SK-N-SH (cell line): ENCODE measurements at regions not wholly inside any gene's neighbourhood (a gene's known extent, or its start where the extent isn't known, plus 50 kb on each side); places are given as distances from the start of the nearest gene placed in this dataset.

Experiments used
- CTCF ChIA-PET: fragments of 300-600, 350-600 bp; formaldehyde crosslinking; extraction: SDS; loops from one replicate; lab custom pipeline; 2021; lab: Yijun Ruan, JAX
- POLR2A ChIA-PET: fragments of 350-600 bp; sonication (Branson Sonifier 250); formaldehyde crosslinking; extraction: SDS; loops from one replicate; lab custom pipeline; 2020; ENCODE audit warnings: antibody characterized with exemption, inconsistent platforms; lab: Yijun Ruan, JAX
- DNase-seq: peaks from one replicate; pipeline ENCODE4 v3.0.0; 2012
- H2AFZ ChIP-seq: fragments of 200-600 bp; sonication (generic); 2 replicates; pipeline ENCODE4 v1.8.1; 2016; ENCODE audit warnings: antibody characterized with exemption, mild to moderate bottlenecking, low read depth
- H3F3A ChIP-seq: fragments of 200-600 bp; sonication (generic); replicated peaks from 2 replicates; pipeline ENCODE3; 2016; ENCODE audit warnings: antibody characterized with exemption, mild to moderate bottlenecking; ENCODE audit not compliant: insufficient read depth
- H3K27ac ChIP-seq, 2 experiments: fragments of 200-500 bp in 1 of 2; fragments of 200-600 bp in 1 of 2; sonication (Bioruptor generic) in 1 of 2; sonication (generic), shearing (Covaris generic) in 1 of 2; 2 replicates each; pipeline versions ENCODE4 v1.5.1 to v1.6.1; 2014 to 2016; ENCODE audit warnings: low read depth in 2 of 2, inconsistent platforms in 1 of 2, low read length in 1 of 2, mild to moderate bottlenecking in 1 of 2, mixed read lengths in 1 of 2
- H3K27me3 ChIP-seq: fragments of 200-600 bp; sonication (generic), shearing (Covaris generic); 2 replicates; pipeline ENCODE4 v1.6.1; 2016; ENCODE audit warnings: mixed run types; ENCODE audit not compliant: insufficient read depth
- H3K36me3 ChIP-seq, 2 experiments: fragments of 200-500 bp in 1 of 2; fragments of 200-600 bp in 1 of 2; sonication (Bioruptor generic) in 1 of 2; sonication (generic) in 1 of 2; replicated peaks in 1 of 2; 2 replicates each; pipeline versions ENCODE3 to v1.5.1; 2014 to 2016; ENCODE audit warnings: low read length in 1 of 2, mild to moderate bottlenecking in 1 of 2; ENCODE audit not compliant: insufficient read depth in 2 of 2, control insufficient read depth in 1 of 2
- H3K4me1 ChIP-seq, 2 experiments: fragments of 200-500 bp in 1 of 2; fragments of 200-600 bp in 1 of 2; sonication (Bioruptor generic) in 1 of 2; sonication (generic), shearing (Covaris generic) in 1 of 2; 2 replicates each; pipeline versions ENCODE4 v1.5.1 to v1.6.1; 2014 to 2016; ENCODE audit warnings: low read depth in 1 of 2, low read length in 1 of 2, mixed run types in 1 of 2; ENCODE audit not compliant: insufficient read depth in 2 of 2, control insufficient read depth in 1 of 2
- H3K4me2 ChIP-seq: fragments of 200-600 bp; sonication (generic), shearing (Covaris generic); 2 replicates; pipeline ENCODE4 v1.6.1; 2017; ENCODE audit warnings: mixed run types
- H3K4me3 ChIP-seq, 2 experiments: fragments of 200-500 bp in 1 of 2; fragments of 200-600 bp in 1 of 2; sonication (Bioruptor generic) in 1 of 2; sonication (generic), shearing (Covaris generic) in 1 of 2; 2 replicates each; pipeline versions ENCODE4 v1.5.1 to v1.8.1; 2014 to 2016; ENCODE audit warnings: low read depth in 2 of 2, inconsistent platforms in 1 of 2, low read length in 1 of 2, mild to moderate bottlenecking in 1 of 2, mixed read lengths in 1 of 2, moderate library complexity in 1 of 2
- H3K79me2 ChIP-seq: fragments of 200-600 bp; sonication (generic); 2 replicates; pipeline ENCODE4 v1.8.1; 2017; ENCODE audit warnings: mild to moderate bottlenecking; ENCODE audit not compliant: insufficient read depth
- H3K9ac ChIP-seq: fragments of 200-600 bp; sonication (generic); 2 replicates; pipeline ENCODE4 v1.6.1; 2017; ENCODE audit warnings: mixed run types
- H3K9me2 ChIP-seq: fragments of 200-600 bp; sonication (generic); 2 replicates; pipeline ENCODE4 v1.6.1; 2017; ENCODE audit warnings: mixed run types
- H3K9me3 ChIP-seq: fragments of 200-600 bp; sonication (generic); 2 replicates; pipeline ENCODE4 v1.6.1; 2017; ENCODE audit warnings: mixed run types, mild to moderate bottlenecking, moderate library complexity
- H4K20me1 ChIP-seq: fragments of 200-600 bp; sonication (generic); 2 replicates; pipeline ENCODE4 v1.6.1; 2017; ENCODE audit warnings: mild to moderate bottlenecking, mixed run types; ENCODE audit not compliant: insufficient read depth
- EP300 ChIP-seq, 2 experiments: IDR thresholded peaks; 2 replicates each; pipeline versions ENCODE4 v1.4.0 to v1.6.1; 2012; ENCODE audit warnings: borderline replicate concordance in 1 of 2, low read depth in 1 of 2, low read length in 1 of 2
- FOSL2 ChIP-seq: IDR thresholded peaks from 2 replicates; pipeline ENCODE4 v1.4.0; 2012; ENCODE audit warnings: low read depth, mild to moderate bottlenecking, moderate library complexity, borderline replicate concordance
- FOXJ3 ChIP-seq: sonication (generic); formaldehyde crosslinking; IDR thresholded peaks from 2 replicates; pipeline ENCODE4 v1.5.1; 2020; ENCODE audit warnings: mild to moderate bottlenecking, missing genetic modification reagents
- FOXM1 ChIP-seq: IDR thresholded peaks from 2 replicates; pipeline ENCODE4 v1.4.0; 2012; ENCODE audit warnings: low read depth, mild to moderate bottlenecking
- GABPA ChIP-seq: IDR thresholded peaks from 2 replicates; pipeline ENCODE4 v1.4.0; 2012; ENCODE audit warnings: low read depth, mild to moderate bottlenecking
- GATA2 ChIP-seq: sonication (generic); formaldehyde crosslinking; IDR thresholded peaks from 2 replicates; pipeline ENCODE4 v1.5.0; 2020; ENCODE audit warnings: mild to moderate bottlenecking, missing genetic modification reagents
- NFIC ChIP-seq: IDR thresholded peaks from 2 replicates; pipeline ENCODE4 v1.4.0; 2012; ENCODE audit warnings: borderline replicate concordance
- PBX3 ChIP-seq: IDR thresholded peaks from 2 replicates; pipeline ENCODE4; 2012
- POLR2AphosphoS5 ChIP-seq: IDR thresholded peaks from 2 replicates; pipeline ENCODE4 v1.6.1; 2012; ENCODE audit warnings: low read depth, low read length
- RAD21 ChIP-seq: IDR thresholded peaks from 2 replicates; pipeline ENCODE4 v1.6.1; 2012; ENCODE audit warnings: mild to moderate bottlenecking, low read length
- REST ChIP-seq: IDR thresholded peaks from 2 replicates; pipeline ENCODE4 v1.6.1; 2012; ENCODE audit warnings: mild to moderate bottlenecking, low read depth, low read length, moderate library complexity
- RFX5 ChIP-seq: IDR thresholded peaks from 2 replicates; pipeline ENCODE4 v1.6.1; 2012; ENCODE audit warnings: mild to moderate bottlenecking, improper control_type of control experiment, low read length
- RXRA ChIP-seq: IDR thresholded peaks from 2 replicates; pipeline ENCODE4 v1.4.0; 2012; ENCODE audit warnings: low read depth, mild to moderate bottlenecking, borderline replicate concordance
- TAF1 ChIP-seq: IDR thresholded peaks from 2 replicates; pipeline ENCODE4 v1.6.1; 2012; ENCODE audit warnings: low read depth, mild to moderate bottlenecking, low read length, moderate library complexity, borderline replicate concordance
- YY1 ChIP-seq: IDR thresholded peaks from 2 replicates; pipeline ENCODE4 v1.4.0; 2012; ENCODE audit warnings: low read depth, mild to moderate bottlenecking
- WGBS: methylation state at CpG from one replicate; pipeline ENCODE4 v1.1.6; 2017; ENCODE audit warnings: low lambda C conversion rate; 5-methylcytosine and 5-hydroxymethylcytosine counted together
- TF ChIP-seq, protein P1 (sequence below): fragments of 150-350 bp; IDR thresholded peaks from 2 replicates; pipeline ENCODE4 v1.6.1; 2016; ENCODE audit warnings: mild to moderate bottlenecking, low read depth, low read length
- TF ChIP-seq, protein P2 (sequence below): fragments of 200-600 bp; sonication (generic); IDR thresholded peaks from 2 replicates; pipeline ENCODE4 v1.6.1; 2017; ENCODE audit warnings: antibody characterized with exemption, mild to moderate bottlenecking, moderate library complexity

- no peaks in the 10 kb centered on the region for H3F3A ChIP-seq
- no peak overlapping the region for H3K27ac ChIP-seq
- no peak overlapping the region for H2AFZ ChIP-seq
- H3K4me3 ChIP-seq = no peak overlapping the region
- 51% methylated on average over 5 of the region's 5 CpGs for WGBS
- no peaks in the 10 kb centered on the region for H3K79me2 ChIP-seq
- ChIA-PET CTCF (interaction anchor here (1.2 to 1.7 kb wide), 3 partner anchors 10 to 923 kb away, joined by 3 to 8 read pairs (median 6); partner anchors contain the start of gene PTPRM), POLR2A (no interaction called here)
- no peaks in the 10 kb centered on the region for H3K9me2 ChIP-seq
- H3K36me3 ChIP-seq = no peaks in the 10 kb centered on the region
- DNase-seq = no peak
- no peak overlapping the region for H3K4me2 ChIP-seq
- H3K4me1 ChIP-seq = peaks cover 0 to 4% of the 10 kb centered on the region in 2 experiments; a peak in 1 of 4 replicates
- no peaks in the 10 kb centered on the region for H3K27me3 ChIP-seq
- H3K9me3 ChIP-seq = no peaks in the 10 kb centered on the region
- no peaks in the 10 kb centered on the region for H4K20me1 ChIP-seq
- no peak overlapping the region for H3K9ac ChIP-seq
- no peak for TF ChIP-seq RAD21
- TF ChIP-seq TAF1 = no peak
- TF ChIP-seq PBX3 = no peak
- no peak for TF ChIP-seq POLR2AphosphoS5
- TF ChIP-seq FOSL2 = no peak
- TF ChIP-seq GABPA = no peak
- TF ChIP-seq RFX5 = no peak
- no peak for TF ChIP-seq NFIC
- TF ChIP-seq REST = no peak
- no peak for TF ChIP-seq FOXJ3 (CRISPR knock-in tag)
- TF ChIP-seq EP300 (IDR thresholded peaks at IDR 0.05; ENCODE audit: borderline replicate concordance in 1 of 2, low read depth in 1 of 2, low read length in 1 of 2) = no peak
- TF ChIP-seq FOXM1 = no peak
- TF ChIP-seq, protein P1, sequence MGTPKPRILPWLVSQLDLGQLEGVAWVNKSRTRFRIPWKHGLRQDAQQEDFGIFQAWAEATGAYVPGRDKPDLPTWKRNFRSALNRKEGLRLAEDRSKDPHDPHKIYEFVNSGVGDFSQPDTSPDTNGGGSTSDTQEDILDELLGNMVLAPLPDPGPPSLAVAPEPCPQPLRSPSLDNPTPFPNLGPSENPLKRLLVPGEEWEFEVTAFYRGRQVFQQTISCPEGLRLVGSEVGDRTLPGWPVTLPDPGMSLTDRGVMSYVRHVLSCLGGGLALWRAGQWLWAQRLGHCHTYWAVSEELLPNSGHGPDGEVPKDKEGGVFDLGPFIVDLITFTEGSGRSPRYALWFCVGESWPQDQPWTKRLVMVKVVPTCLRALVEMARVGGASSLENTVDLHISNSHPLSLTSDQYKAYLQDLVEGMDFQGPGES = no peak
- no peak for TF ChIP-seq RXRA
- TF ChIP-seq GATA2 (CRISPR knock-in tag) = no peak
- no peak for TF ChIP-seq YY1
- TF ChIP-seq, protein P2, sequence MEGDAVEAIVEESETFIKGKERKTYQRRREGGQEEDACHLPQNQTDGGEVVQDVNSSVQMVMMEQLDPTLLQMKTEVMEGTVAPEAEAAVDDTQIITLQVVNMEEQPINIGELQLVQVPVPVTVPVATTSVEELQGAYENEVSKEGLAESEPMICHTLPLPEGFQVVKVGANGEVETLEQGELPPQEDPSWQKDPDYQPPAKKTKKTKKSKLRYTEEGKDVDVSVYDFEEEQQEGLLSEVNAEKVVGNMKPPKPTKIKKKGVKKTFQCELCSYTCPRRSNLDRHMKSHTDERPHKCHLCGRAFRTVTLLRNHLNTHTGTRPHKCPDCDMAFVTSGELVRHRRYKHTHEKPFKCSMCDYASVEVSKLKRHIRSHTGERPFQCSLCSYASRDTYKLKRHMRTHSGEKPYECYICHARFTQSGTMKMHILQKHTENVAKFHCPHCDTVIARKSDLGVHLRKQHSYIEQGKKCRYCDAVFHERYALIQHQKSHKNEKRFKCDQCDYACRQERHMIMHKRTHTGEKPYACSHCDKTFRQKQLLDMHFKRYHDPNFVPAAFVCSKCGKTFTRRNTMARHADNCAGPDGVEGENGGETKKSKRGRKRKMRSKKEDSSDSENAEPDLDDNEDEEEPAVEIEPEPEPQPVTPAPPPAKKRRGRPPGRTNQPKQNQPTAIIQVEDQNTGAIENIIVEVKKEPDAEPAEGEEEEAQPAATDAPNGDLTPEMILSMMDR = no peak
These were observed 119.5 kb upstream of the RAB12 start for GRCh38 chr18:8489761-8490160.
